IgD-negative memory B cell (primary cell): ENCODE measurements at regions not wholly inside any gene's neighbourhood (a gene's known extent, or its start where the extent isn't known, plus 50 kb on each side); places are given as distances from the start of the nearest gene placed in this dataset.
A peak's percentile ranks its signal among the peaks of the same experiment; 100 is the strongest.

ENCODE experiments used
- H3K27ac Mint-ChIP-seq, 3 donors: one replicate each; pipeline ENCODE4 v1.8.0; 2020 to 2022; ENCODE audit warnings: mild to moderate bottlenecking in 3 of 3, mixed read lengths in 3 of 3, moderate library complexity in 1 of 3
- H3K27me3 Mint-ChIP-seq: one replicate; pipeline ENCODE4 v1.8.0; 2021; ENCODE audit warnings: mixed read lengths
- H3K36me3 Mint-ChIP-seq: one replicate; pipeline ENCODE4 v1.8.0; 2020; ENCODE audit warnings: mild to moderate bottlenecking, mixed read lengths
- H3K4me1 Mint-ChIP-seq, 3 donors: one replicate each; pipeline ENCODE4 v1.8.0; 2020 to 2022; ENCODE audit warnings: mixed read lengths in 3 of 3, mild to moderate bottlenecking in 1 of 3
- H3K4me3 Mint-ChIP-seq, 4 donors: one replicate each; pipeline ENCODE4 v1.8.0; 2020 to 2022; ENCODE audit warnings: mild to moderate bottlenecking in 4 of 4, mixed read lengths in 4 of 4, moderate library complexity in 3 of 4
- H3K9me3 Mint-ChIP-seq, 3 donors: one replicate each; pipeline ENCODE4 v1.8.0; 2020 to 2021; ENCODE audit warnings: mixed read lengths in 3 of 3, mild to moderate bottlenecking in 1 of 3

GRCh38 chr1:8078176-8078671 lies 52.1 kb upstream of the ERRFI1 start:
- Mint-ChIP-seq H3K9me3 (no peaks in the 10 kb centered on the region), H3K36me3 (no peaks in the 10 kb centered on the region), H3K27me3 (peaks cover 20% of the 10 kb centered on the region), H3K4me1 (no peaks in the 10 kb centered on the region), H3K4me3 (no peak overlapping the region), H3K27ac (peak overlapping the region in 1 of 3 donors; percentile 29)

GRCh38 chr1:8077602-8078001 lies 51.5 kb upstream of the ERRFI1 start:
- no peak overlapping the region for H3K27ac Mint-ChIP-seq

GRCh38 chr1:8077120-8077573 lies 51.0 kb upstream of the ERRFI1 start:
- H3K9me3 Mint-ChIP-seq, result no peaks in the 10 kb centered on the region
- no peaks in the 10 kb centered on the region for H3K36me3 Mint-ChIP-seq
- no peak overlapping the region for H3K27ac Mint-ChIP-seq
- no peaks in the 10 kb centered on the region for H3K4me1 Mint-ChIP-seq
- no peak overlapping the region for H3K4me3 Mint-ChIP-seq
- H3K27me3 Mint-ChIP-seq, result peaks cover 22% of the 10 kb centered on the region

More at GRCh38 chr1:8077602-8078001, 51.5 kb upstream of the ERRFI1 start:
- Mint-ChIP-seq H3K4me3 (no peak overlapping the region), H3K27me3 (peaks cover 20% of the 10 kb centered on the region), H3K9me3 (no peaks in the 10 kb centered on the region), H3K4me1 (no peaks in the 10 kb centered on the region), H3K36me3 (no peaks in the 10 kb centered on the region)

- peaks cover 26% of the 10 kb centered on the region for H3K27me3 Mint-ChIP-seq
- no peaks in the 10 kb centered on the region for H3K4me1 Mint-ChIP-seq
- peaks cover 0 to 2% (median 0%) of the 10 kb centered on the region in 3 donors for H3K9me3 Mint-ChIP-seq
- no peak overlapping the region for H3K4me3 Mint-ChIP-seq
- H3K36me3 Mint-ChIP-seq, result no peaks in the 10 kb centered on the region
- H3K27ac Mint-ChIP-seq, result no peak overlapping the region
Measured at GRCh38 chr1:8076176-8076575, 50.1 kb upstream of the ERRFI1 start.
